Small intestine (tissue), 7 donors: ENCODE measurements at regions not wholly inside any gene's neighbourhood (a gene's known extent, or its start where the extent isn't known, plus 50 kb on each side); places are given as distances from the start of the nearest gene placed in this dataset.

Source experiments
- DNase-seq, 2 donors: peaks; one replicate each; pipeline versions ENCODE4 v3.0.0 to v3.0.0-alpha.2; 2013
- FAIRE-seq: peaks from 2 replicates; lab custom pipeline; 2012; peaks lifted over from hg19 to GRCh38; lab: Jason Lieb, UNC
- H3K27ac ChIP-seq, 3 donors: one replicate each; pipeline ENCODE4 v1.5.1; 2013; ENCODE audit warnings: low read length in 2 of 3, mild to moderate bottlenecking in 2 of 3, control low read depth in 1 of 3, inconsistent platforms in 1 of 3, low read depth in 1 of 3, moderate library complexity in 1 of 3
- H3K27me3 ChIP-seq, 3 donors: one replicate each; pipeline ENCODE4 v1.6.1; 2013; ENCODE audit warnings: low read length in 3 of 3, inconsistent platforms in 1 of 3; ENCODE audit not compliant: control insufficient read depth in 3 of 3, insufficient read depth in 3 of 3
- H3K36me3 ChIP-seq, 3 donors: one replicate each; pipeline ENCODE4 v1.6.1; 2013; ENCODE audit warnings: low read length in 3 of 3, inconsistent platforms in 1 of 3, low read depth in 1 of 3, mild to moderate bottlenecking in 1 of 3, moderate library complexity in 1 of 3; ENCODE audit not compliant: control insufficient read depth in 3 of 3, insufficient read depth in 2 of 3
- H3K4me1 ChIP-seq, 3 donors: one replicate each; pipeline ENCODE4 v1.6.1; 2013; ENCODE audit warnings: low read length in 2 of 3, inconsistent platforms in 1 of 3, low read depth in 1 of 3, mild to moderate bottlenecking in 1 of 3, moderate library complexity in 1 of 3; ENCODE audit not compliant: control insufficient read depth in 3 of 3, insufficient read depth in 2 of 3
- H3K4me3 ChIP-seq, 3 donors: one replicate each; pipeline ENCODE4 v1.5.1; 2013; ENCODE audit warnings: low read length in 3 of 3, control low read depth in 1 of 3, inconsistent platforms in 1 of 3, low read depth in 1 of 3, mild to moderate bottlenecking in 1 of 3, moderate library complexity in 1 of 3
- H3K9me3 ChIP-seq, 2 donors: one replicate each; pipeline ENCODE4 v1.6.1; 2013; ENCODE audit warnings: low read depth in 1 of 2, low read length in 1 of 2; ENCODE audit not compliant: control insufficient read depth in 2 of 2, insufficient read depth in 1 of 2
- WGBS, 3 donors: extraction: QIAGEN DNeasy Blood & Tissue Kit; methylation state at CpG; one replicate each; pipeline ENCODE4 v1.1.7; 2013; 5-methylcytosine and 5-hydroxymethylcytosine counted together
- donor health status: healthy with polysubstance abuse.
- donor health status: control.
- donor health status: control.
- donor health status: Bipolar disorder and iron deficiency.
- donor health status: healthy.

DNA sequence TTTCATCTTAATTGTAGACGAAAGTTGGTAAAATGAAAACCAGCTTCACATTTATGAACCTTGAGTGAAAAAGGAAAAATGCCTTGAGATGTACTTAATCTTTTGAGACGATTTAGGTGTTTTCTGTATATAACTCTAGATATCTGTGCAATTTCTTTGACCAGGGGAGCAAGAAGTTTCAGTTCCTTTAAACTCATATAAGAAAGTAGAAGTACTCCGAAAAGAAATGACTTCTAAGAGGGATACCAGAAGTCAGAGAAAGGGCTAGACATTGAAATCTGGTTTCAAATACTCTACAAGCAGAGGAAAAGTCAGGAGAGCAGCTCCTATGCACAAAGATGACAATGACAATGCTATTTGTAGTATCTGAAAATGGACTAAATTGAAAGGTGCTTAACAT, 303.7 kb downstream of the BAMBI start:
- FAIRE-seq (no peak), DNase-seq (no peak)
- Histone ChIP-seq H3K4me3 (no peak overlapping the region), H3K4me1 (no peaks in the 10 kb centered on the region), H3K9me3 (no peaks in the 10 kb centered on the region), H3K27ac (no peak overlapping the region), H3K27me3 (no peaks in the 10 kb centered on the region), H3K36me3 (no peaks in the 10 kb centered on the region)
- WGBS, 3 donors: 79 to 85% (median 83%) methylated on average over 3 of the region's 3 CpGs

DNA sequence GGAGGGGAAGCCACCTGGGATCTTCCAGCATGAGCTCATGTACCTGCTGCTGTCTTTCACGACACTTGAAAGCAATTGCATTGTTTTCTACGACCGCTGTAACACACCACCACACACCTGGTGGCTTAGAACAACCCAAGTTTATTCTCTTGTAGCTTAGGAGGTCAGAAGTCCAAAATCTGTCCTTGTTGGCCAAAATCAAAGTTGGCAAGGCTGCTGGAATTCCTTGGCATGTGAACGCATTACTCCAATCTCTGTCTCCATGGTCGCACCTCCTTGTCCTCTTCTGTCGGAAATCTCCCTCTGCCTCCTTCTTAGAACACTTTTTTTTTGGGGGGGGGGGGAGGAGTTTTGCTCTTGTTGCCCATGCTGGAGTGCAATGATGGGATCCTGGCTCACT, 305.7 kb downstream of the BAMBI start:
- Histone ChIP-seq H3K36me3 (no peaks in the 10 kb centered on the region), H3K4me1 (no peaks in the 10 kb centered on the region), H3K27me3 (no peaks in the 10 kb centered on the region), H3K27ac (no peak overlapping the region), H3K9me3 (no peaks in the 10 kb centered on the region), H3K4me3 (no peak overlapping the region)
- 68 to 85% (median 69%) methylated on average over 6 of the region's 6 CpGs for WGBS, 3 donors
- FAIRE-seq (no peak), DNase-seq (no peak)

- H3K9me3 ChIP-seq: no peaks in the 10 kb centered on the region
- H3K27me3 ChIP-seq: no peaks in the 10 kb centered on the region
- no peak for DNase-seq
- H3K27ac ChIP-seq: no peak overlapping the region
- H3K36me3 ChIP-seq: no peaks in the 10 kb centered on the region
- no peak for FAIRE-seq
- no peak overlapping the region for H3K4me3 ChIP-seq
- H3K4me1 ChIP-seq: no peaks in the 10 kb centered on the region
- WGBS, 3 donors: 53 to 60% (median 60%) methylated on average over 3 of the region's 3 CpGs
Measured at GRCh38 chr10:28983799-28984198, 305.1 kb upstream of the LYZL1 start.

DNA sequence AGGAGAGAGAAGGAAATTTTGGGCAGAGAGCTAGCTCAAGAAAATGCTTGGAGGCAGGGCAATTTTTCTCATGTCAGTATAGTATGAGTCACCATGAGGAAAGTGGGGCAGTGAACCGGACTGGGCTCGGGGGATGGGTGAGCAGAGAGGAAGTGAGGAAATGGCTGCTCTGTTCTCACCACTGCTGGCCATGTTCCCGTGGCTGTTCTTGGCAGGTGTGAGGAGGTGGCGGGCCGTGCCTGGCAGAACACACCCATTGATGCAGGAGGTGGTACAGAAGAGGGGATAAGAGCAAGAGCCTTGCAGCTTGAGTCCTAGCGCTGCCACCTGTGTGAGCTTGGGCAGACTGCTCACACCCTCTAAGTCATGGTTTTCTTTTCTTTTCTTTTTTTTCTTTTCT, 304.4 kb upstream of the LYZL1 start:
- no peak for FAIRE-seq
- Histone ChIP-seq H3K4me1 (no peaks in the 10 kb centered on the region), H3K27ac (no peak overlapping the region), H3K36me3 (no peaks in the 10 kb centered on the region), H3K27me3 (no peaks in the 10 kb centered on the region), H3K4me3 (no peak overlapping the region), H3K9me3 (no peaks in the 10 kb centered on the region)
- WGBS, 3 donors: 15 to 21% (median 18%) methylated on average over 6 of the region's 6 CpGs
- peak; percentile 8 to 59 for DNase-seq

- Histone ChIP-seq H3K9me3 (no peaks in the 10 kb centered on the region), H3K4me3 (no peak overlapping the region), H3K27ac (no peak overlapping the region), H3K4me1 (no peaks in the 10 kb centered on the region), H3K36me3 (no peaks in the 10 kb centered on the region), H3K27me3 (no peaks in the 10 kb centered on the region)
- DNase-seq (no peak), FAIRE-seq (no peak)
- 72 to 86% (median 80%) methylated on average over 8 of the region's 8 CpGs for WGBS, 3 donors
Measured at GRCh38 chr10:28985137-28985885, 303.6 kb upstream of the LYZL1 start.

DNA sequence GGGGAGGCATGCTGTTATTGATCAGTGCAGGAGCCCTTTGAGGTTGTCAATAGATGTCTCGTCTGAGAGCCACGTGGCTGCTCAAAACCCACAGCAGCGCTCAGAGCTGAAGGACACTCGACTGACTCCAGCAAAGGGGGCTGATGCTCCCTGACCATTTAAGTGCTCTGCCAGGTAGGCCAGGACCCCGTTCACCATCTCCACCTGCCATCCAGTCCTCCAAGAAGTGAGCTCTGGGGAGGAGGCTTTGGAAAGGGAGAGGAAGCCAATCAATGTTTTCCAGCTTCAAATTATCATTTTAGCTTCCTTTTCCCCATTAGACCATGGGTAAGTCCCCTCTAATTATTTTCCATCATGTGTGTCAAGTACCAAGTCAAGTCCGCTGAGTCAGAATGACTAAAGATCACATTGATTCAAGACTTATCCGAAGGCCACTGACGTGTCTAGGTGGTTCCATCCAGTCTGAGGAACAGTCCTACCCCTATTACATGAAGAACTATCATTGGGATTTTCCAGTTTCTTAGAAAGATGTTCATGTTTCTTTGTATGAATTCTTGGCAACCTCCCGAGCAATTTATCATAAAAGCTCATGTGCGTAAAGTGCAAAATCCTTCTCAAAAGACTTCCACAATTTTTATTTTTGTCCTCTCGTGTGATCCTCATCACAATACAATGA, 302.6 kb upstream of the LYZL1 start:
- DNase-seq (no peak), FAIRE-seq (no peak)
- 81 to 87% (median 82%) methylated on average over 11 of the region's 11 CpGs for WGBS, 3 donors
- Histone ChIP-seq H3K9me3 (no peaks in the 10 kb centered on the region), H3K36me3 (no peaks in the 10 kb centered on the region), H3K4me1 (no peaks in the 10 kb centered on the region), H3K27me3 (no peaks in the 10 kb centered on the region), H3K4me3 (no peak overlapping the region), H3K27ac (no peak overlapping the region)

GRCh38 chr10:28986856-28987255, 302.0 kb upstream of the LYZL1 start:
- 74 to 88% (median 87%) methylated on average over 3 of the region's 3 CpGs for WGBS, 3 donors
- H3K27ac ChIP-seq: no peak overlapping the region
- no peak overlapping the region for H3K4me3 ChIP-seq
- no peaks in the 10 kb centered on the region for H3K4me1 ChIP-seq
- H3K36me3 ChIP-seq: no peaks in the 10 kb centered on the region
- H3K9me3 ChIP-seq: no peaks in the 10 kb centered on the region
- no peaks in the 10 kb centered on the region for H3K27me3 ChIP-seq
- no peak for FAIRE-seq
- DNase-seq: no peak

GRCh38 chr10:28987555-28988320, 301.1 kb upstream of the LYZL1 start:
- no peak for FAIRE-seq
- Histone ChIP-seq H3K36me3 (no peaks in the 10 kb centered on the region), H3K9me3 (no peaks in the 10 kb centered on the region), H3K4me3 (no peak overlapping the region), H3K27ac (no peak overlapping the region), H3K4me1 (no peaks in the 10 kb centered on the region), H3K27me3 (no peaks in the 10 kb centered on the region)
- no peak for DNase-seq
- 79 to 83% (median 80%) methylated on average over 14 of the region's 14 CpGs for WGBS, 3 donors
